Lung microvascular endothelial cell (primary cell): ENCODE measurements at regions not wholly inside any gene's neighbourhood (a gene's known extent, or its start where the extent isn't known, plus 50 kb on each side); places are given as distances from the start of the nearest gene placed in this dataset.
"Not testable (repeated sequence)": the region's sequence is repeated elsewhere in the genome, so short reads cannot be mapped to it uniquely, and the experiment has no call there.

Source experiments
- DNase-seq, 2 donors: peaks; one replicate each; pipeline versions ENCODE4 v3.0.0 to v3.0.0-alpha.2; 2010; ENCODE audit warnings: low read depth in 2 of 2

DNA sequence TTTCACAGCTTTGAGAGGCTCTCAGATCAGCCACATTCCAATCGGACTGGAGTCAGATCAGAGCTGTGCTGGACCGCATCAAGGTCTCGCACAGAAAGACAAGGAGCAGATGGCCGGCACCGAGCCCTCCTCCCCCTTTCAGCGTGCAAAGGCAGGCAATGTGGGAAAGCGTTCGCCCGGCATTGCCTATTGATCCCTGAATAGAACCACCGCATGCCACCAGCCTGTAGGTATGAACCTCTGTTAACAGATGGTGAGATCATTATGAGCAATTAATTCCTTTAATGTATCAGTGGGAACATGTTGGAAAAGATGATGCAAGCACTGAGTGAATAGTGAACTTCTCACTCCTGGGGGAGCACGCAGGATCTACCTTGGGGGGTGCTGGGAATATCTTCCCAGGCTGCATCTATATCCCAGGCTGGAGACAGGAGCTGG is 117.5 kb upstream of the ID4 start:
- DNase-seq, result no peak

GRCh38 chr6:19721766-19722377 is 115.3 kb upstream of the ID4 start:
- DNase-seq, result no peak

DNA sequence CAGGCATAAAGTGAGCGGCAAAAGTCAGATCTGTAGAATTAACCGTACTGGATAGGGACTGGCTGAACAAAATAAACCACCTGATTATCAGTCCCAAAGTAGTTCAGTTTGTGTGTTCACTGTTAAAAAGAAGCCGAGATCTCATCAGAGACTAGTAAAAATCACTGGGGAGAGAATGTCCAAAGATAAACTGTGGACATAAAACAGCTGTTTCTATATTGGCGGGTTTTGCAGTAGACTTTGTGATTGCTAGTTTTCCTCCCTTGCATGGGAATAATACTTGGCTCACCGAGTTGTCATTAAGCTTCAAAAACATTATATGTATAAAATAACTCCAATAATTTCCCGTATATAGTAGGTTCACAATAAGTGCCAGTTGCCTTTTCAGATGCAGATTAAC is 114.2 kb upstream of the ID4 start:
- no peak for DNase-seq

DNA sequence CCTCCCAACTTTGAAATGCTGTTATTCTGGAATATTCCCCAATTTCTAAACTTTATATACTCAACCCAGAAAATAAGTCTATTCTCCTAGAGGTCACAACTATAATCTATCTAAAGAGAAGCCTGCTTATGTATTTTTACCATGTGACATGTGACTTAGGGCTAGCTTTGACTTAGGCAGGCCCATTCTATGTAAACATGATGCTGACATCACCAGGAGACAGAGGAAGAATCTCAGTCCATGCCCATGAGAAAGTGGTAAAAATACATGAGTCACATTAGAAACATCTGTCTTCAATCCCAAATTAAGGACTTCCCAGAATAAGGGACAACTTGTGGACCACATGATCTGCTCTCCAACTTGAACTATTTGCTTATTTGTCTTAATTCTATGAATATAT is 113.6 kb upstream of the ID4 start:
- DNase-seq, result no peak

DNA sequence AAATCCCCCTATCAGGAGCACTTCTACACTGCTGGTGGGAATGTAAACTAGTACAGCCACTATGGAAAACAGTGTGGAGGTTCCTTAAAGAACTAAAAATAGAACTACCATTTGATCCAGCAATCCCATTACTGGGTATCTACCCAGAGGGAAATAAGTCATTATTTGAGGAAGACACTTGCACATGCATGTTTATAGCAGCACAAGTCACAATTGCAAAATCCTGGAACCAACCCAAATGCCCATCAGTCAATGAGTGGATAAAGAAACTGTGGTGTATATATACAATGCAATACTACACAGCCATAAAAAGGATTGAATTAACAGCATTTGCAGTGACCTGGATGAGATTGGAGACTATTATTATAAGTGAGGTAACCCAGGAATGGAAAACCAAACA is 111.7 kb upstream of the ID4 start:
- DNase-seq, result not testable (repeated sequence)

DNA sequence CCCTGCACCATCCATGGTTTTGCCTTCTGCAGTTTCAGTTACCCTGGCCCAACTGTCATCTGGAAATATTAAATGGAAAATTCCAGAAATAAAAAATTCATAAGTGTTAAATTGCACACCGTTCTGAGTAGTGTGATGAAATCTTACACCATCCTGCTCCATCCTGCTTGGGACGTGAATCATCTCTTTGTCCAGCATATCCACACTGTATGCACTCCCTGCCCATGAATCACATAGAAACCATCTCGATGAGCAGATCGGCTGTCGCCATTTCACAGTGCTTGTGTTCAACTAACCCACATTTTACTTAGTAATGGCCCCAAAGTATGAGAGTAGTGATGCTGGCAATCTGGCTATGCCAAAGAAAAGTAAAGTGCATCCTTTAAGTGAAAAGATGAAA is 105.9 kb upstream of the ID4 start:
- no peak for DNase-seq

GRCh38 chr6:19734061-19734460 is 103.1 kb upstream of the ID4 start:
- no peak for DNase-seq

- no peak for DNase-seq
These were observed 102.7 kb upstream of the ID4 start for GRCh38 chr6:19734519-19734918.

- no peak for DNase-seq
These were observed 101.1 kb upstream of the ID4 start for GRCh38 chr6:19736066-19736465.

DNA sequence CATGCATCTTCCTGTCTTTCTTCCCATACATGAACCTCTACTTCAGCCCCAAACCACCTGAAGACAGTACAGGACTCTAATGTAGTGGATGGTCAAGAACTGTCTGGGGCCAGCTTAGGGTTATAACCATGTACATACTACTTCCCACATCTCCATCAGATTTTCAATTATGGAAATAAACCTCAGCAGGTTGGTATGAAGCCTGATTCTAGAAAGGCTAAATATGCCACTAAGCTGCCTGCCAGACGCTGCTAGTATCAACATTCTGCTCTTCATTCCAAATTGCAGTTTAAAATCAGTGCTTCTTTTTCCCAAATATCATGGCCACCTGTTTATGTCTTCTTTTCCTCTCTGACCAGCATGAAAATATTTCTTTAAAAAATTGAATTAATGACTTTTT is 99.2 kb upstream of the ID4 start:
- no peak for DNase-seq

DNA sequence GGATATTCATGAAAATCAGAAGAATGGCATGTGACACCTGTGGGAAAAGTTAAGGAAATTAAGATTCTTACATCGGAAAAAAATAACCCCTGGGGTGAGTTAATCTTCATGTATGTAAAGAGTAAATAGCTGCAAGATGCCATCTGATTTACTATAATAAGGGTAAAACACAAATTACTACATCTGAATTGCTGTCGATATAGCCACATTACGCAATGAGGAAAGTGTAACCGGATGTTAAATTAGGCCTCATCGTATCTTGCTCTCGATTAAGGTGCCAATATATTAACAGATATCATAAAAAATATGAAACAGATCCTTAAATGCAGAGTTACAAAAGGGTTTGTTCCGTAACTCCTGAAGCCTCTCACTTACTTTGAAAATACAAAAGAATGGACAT is 87.4 kb upstream of the ID4 start:
- no peak for DNase-seq

- DNase-seq, result no peak
These were observed 84.4 kb upstream of the ID4 start for GRCh38 chr6:19752746-19753145.

GRCh38 chr6:19753826-19754225 is 83.3 kb upstream of the ID4 start:
- no peak for DNase-seq

DNA sequence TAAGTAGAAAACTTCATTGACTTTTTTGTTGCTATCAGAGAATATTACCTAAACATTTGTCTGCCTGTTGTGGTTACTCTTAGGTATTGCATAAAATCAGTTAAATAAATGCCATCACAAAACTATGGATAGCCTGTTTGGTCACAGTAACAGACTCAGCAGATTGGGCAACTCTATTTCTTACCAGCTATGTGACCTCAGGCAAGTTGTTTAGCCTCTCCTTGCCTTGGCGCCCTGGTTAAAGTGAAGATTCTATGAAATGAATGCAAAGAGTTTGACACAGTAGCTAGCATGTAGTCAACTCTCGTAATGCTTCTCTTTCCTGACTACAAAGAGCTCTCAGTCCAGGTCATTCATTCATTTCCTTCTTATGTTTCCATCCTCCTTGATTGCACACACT is 82.5 kb upstream of the ID4 start:
- DNase-seq, result no peak

DNA sequence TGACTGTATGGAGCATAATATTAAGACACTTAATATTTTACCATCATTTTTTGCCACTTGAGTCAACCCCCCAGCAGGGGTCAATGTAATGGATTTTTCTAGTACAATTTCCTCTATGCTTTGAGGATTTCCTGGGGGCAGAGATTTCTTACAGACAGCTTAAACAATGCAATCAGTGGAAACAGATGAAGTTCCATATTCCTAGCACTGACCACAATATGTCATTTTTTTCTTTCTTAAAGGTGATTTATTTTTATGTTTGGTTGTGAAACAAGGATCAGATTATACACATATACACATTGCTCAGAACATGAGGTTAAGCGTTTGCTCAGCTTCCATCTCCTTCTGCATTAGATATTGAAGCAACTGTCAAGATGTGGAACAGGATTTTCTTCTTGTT is 82.0 kb upstream of the ID4 start:
- no peak for DNase-seq

DNA sequence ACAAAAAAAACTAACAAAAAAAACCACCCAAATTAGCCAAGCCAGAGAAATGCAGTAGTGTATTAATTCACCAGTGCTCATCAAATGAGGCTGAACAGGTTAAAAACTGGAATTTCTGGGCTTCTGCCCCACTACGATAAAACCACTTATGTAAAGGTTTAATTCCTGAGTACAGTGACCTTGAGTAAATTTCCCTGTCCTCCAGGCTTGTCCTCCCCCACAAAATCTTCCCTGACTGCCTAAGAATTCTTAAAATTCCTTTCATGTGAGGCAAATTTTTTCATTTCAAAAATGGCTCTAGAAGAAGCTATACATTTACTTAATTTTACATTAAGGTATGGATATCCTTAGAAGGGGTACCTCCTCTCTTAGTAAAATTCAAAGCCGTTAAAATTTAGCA is 80.1 kb upstream of the ID4 start:
- DNase-seq, result no peak

DNA sequence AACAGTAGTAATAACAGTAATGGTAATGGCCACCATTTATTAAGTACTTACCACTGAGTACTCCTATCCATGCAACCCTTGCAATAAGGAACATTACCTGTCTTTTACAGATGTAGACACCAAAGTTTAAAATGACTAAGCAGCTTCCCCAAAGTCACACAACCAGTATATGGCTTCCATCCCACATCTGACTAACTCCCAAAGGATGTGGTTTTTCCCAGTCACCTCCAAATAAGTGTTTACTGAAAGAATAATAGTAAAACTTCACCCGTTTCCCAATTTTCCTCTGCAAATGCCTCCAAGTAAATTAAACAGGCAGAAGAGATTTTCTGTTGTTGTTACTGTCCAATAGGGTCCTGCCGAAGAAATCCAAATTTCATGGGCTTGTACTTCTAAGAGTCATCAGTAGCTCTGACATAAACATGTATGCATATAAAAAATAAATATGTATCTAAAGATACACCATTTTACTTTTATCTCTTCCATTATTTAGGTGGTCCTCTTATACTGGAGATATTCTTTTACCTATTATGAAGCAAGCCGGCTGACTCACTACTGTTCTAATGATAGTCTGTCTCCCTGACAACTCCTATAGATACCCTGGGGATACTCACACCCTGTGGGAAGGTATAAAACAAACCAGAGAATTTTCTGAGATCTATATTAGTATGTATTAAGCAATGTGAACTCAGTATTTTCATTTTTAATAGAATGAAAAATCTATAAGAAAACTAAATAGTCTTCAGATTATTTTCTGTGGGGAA is 77.9 kb upstream of the ID4 start:
- no peak for DNase-seq

DNA sequence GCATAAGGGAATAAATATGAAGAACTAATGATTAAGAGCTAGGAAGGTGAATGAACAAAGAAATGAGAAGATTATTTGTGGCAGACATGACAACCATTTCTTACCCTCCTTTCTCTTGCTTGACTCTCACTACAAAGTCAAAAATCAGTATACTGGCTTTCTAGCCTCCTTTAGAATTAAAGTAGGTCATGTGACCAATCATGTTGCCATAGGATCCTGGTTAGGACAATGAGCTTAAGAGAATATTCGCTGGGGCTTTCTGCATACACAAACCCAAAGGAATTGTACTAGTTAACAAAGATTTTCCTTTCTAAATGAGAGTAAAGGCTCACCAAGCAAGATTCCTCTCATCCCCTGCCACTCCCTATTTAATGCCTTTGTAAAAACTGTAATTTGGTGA is 76.0 kb upstream of the ID4 start:
- DNase-seq, result no peak

DNA sequence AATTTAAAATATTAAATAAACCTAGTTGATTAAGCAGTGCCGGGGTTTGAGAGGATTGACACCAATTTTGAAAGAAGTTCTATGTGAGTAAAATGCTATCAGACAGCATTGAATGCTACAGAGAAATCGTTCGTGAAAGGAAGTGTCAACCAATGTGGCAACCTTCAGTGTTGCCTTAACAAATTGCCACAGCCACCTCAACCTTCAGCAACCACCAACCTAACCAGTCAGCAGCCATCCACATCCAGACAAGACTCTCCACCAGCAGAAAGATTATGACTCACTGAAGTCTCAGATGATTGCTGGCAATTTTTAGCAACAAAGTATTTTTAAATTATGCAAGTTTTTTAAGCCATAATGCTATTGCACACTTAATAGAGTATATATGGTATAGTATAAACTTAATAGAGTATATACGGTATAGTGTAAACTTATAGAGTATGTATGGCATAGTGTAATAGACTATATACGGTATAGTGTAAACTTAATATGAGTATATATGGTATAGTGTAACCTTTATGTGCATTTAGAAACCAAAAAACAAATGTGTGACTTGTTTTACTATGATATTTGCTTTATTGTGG is 65.3 kb upstream of the ID4 start:
- no peak for DNase-seq

DNA sequence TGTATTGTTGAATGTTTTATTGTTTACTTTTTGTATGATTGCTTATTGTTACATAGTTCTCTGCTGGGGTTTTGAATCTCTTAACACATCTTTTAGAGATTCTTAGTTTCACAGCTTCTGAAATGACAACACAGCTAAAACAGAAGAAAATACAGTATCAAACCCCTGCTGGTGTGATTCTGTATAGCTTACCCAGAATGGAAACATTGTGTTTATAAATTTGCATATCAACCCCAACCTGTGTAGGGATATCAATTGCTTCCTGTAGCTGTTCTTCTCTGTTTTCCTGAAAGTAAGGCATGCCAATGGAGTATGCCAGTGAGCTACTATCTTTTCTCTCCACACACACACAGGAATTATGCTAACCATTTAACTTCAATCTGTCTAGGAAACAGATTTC is 64.3 kb upstream of the ID4 start:
- no peak for DNase-seq

DNA sequence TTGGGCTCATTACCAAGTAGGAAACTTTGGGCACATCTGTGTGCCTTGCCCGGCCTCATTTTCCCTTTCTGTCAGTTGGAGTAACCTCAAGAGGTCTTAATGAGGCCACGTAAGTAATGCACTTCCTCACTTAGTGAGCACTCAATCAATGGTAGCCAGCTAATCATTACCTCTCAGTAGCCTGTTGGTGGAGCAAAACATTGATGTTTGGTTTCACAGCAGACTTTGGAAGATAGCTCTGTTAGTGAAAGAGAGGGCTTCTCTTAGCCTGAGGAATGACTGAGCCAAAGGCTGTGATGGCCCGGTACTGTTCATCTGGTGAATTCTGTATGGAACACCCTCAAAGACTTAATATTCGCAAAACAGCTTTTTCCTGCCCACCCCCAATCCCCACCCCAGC is 55.9 kb upstream of the ID4 start:
- no peak for DNase-seq

GRCh38 chr6:19782588-19782987 is 54.6 kb upstream of the ID4 start:
- no peak for DNase-seq
